Right kidney (tissue), 1 donor: ENCODE measurements at regions not wholly inside any gene's neighbourhood (a gene's known extent, or its start where the extent isn't known, plus 50 kb on each side); places are given as distances from the start of the nearest gene placed in this dataset.

ENCODE experiments used
- DNase-seq: peaks from one replicate; pipeline ENCODE4 v3.0.0-alpha.2; 2016

GRCh38 chr20:40589581-40589980 is 99.5 kb downstream of the MAFB start:
- DNase-seq = no peak

GRCh38 chr20:40588891-40589290 is 100.1 kb downstream of the MAFB start:
- DNase-seq = no peak

GRCh38 chr20:40587038-40587437 is 102.0 kb downstream of the MAFB start:
- DNase-seq = no peak

GRCh38 chr20:40584130-40584809 is 104.8 kb downstream of the MAFB start:
- DNase-seq = peak; percentile 25

GRCh38 chr20:40583636-40584035 is 105.4 kb downstream of the MAFB start:
- no peak for DNase-seq

- no peak for DNase-seq
Observed at GRCh38 chr20:40583205-40583604, 105.8 kb downstream of the MAFB start.

GRCh38 chr20:40582531-40582930 is 106.5 kb downstream of the MAFB start:
- no peak for DNase-seq

- no peak for DNase-seq
Observed at GRCh38 chr20:40579701-40580100, 109.3 kb downstream of the MAFB start.

GRCh38 chr20:40578961-40579360 is 110.1 kb downstream of the MAFB start:
- DNase-seq = no peak

GRCh38 chr20:40575851-40576250 is 113.2 kb downstream of the MAFB start:
- DNase-seq = no peak

- DNase-seq = no peak
Observed at GRCh38 chr20:40572251-40572650, 116.8 kb downstream of the MAFB start.

GRCh38 chr20:40571639-40572038 is 117.4 kb downstream of the MAFB start:
- no peak for DNase-seq

GRCh38 chr20:40568200-40568599 is 120.8 kb downstream of the MAFB start:
- DNase-seq = no peak

GRCh38 chr20:40565682-40566040 is 123.4 kb downstream of the MAFB start:
- DNase-seq = no peak

- DNase-seq = no peak
Observed at GRCh38 chr20:40565001-40565681, 123.9 kb downstream of the MAFB start.

- peak; percentile 22 for DNase-seq
Observed at GRCh38 chr20:40563296-40563950, 125.6 kb downstream of the MAFB start.

- no peak for DNase-seq
Observed at GRCh38 chr20:40562031-40562430, 127.0 kb downstream of the MAFB start.

- DNase-seq = no peak
Observed at GRCh38 chr20:40561187-40561586, 127.8 kb downstream of the MAFB start.

- no peak for DNase-seq
Observed at GRCh38 chr20:40558212-40558611, 130.8 kb downstream of the MAFB start.

- DNase-seq = no peak
Observed at GRCh38 chr20:40551125-40551530, 137.9 kb downstream of the MAFB start.

GRCh38 chr20:40547483-40548091 is 141.4 kb downstream of the MAFB start:
- no peak for DNase-seq

- DNase-seq = no peak
Observed at GRCh38 chr20:40545478-40545877, 143.6 kb downstream of the MAFB start.

- DNase-seq = no peak
Observed at GRCh38 chr20:40542065-40542464, 147.0 kb downstream of the MAFB start.
